Ascending aorta (tissue), 2 donors: ENCODE measurements at regions not wholly inside any gene's neighbourhood (a gene's known extent, or its start where the extent isn't known, plus 50 kb on each side); places are given as distances from the start of the nearest gene placed in this dataset.

Experiments used
- DNase-seq, 2 donors: peaks; one replicate each; pipeline ENCODE4 v3.0.0-alpha.2; 2019; ENCODE audit warnings: low spot score in 2 of 2
- H3K27ac ChIP-seq, 2 donors: fragments of 200-600 bp; sonication (generic); one replicate each; pipeline ENCODE4 v1.5.1; 2016 to 2017; ENCODE audit warnings: mild to moderate bottlenecking in 1 of 2
- H3K27me3 ChIP-seq: fragments of 200-600 bp; sonication (generic); one replicate; pipeline ENCODE4 v1.5.1; 2017
- H3K36me3 ChIP-seq, 2 donors: fragments of 200-600 bp; sonication (generic); one replicate each; pipeline ENCODE4 v1.5.1; 2016
- H3K4me1 ChIP-seq, 2 donors: fragments of 200-600 bp; sonication (generic); one replicate each; pipeline ENCODE4 v1.5.1; 2016 to 2017; ENCODE audit warnings: mild to moderate bottlenecking in 1 of 2
- H3K4me3 ChIP-seq, 2 donors: fragments of 200-600 bp; sonication (generic); one replicate each; pipeline ENCODE4 v1.5.1; 2016 to 2017; ENCODE audit warnings: mild to moderate bottlenecking in 1 of 2
- H3K9me3 ChIP-seq, 2 donors: fragments of 200-600 bp; sonication (generic); one replicate each; pipeline ENCODE4 v1.5.1; 2016
- CTCF ChIP-seq, 3 experiments: fragments of 200-600 bp in 2 of 3; fragments of 450-650 bp in 1 of 3; sonication (generic) in 2 of 3; IDR thresholded peaks; one replicate each; pipeline ENCODE4 v1.5.1; 2016 to 2019; ENCODE audit warnings: antibody characterized with exemption in 3 of 3, mild to moderate bottlenecking in 1 of 3, moderate library complexity in 1 of 3
- intact Hi-C: fragments of 100-400 bp; cut with DNase I; formaldehyde crosslinking; loops from one replicate; pipeline ENCODE4 v1.15.1; 2023

DNA sequence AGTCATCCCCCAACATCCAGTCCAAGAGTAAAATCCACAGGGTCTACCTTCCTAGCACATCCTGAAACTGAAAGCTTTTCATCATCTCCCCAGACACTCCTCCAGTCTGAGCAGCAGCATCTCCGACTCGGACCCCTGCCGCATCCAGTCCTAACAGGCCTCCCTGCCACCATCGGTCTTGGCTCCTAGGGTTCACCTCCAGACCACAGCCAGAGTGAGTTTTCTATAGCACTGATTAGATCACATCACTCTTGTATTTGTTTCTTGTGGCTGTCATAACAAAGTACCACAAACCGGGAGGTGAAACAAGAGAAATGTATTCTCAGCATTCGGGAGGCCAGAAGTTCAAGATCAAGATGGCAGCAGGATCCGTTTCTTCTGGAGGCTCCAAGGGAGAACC is 187.8 kb downstream of the TOMM20 start:
- Histone ChIP-seq H3K27me3 (no peaks in the 10 kb centered on the region), H3K4me3 (no peak overlapping the region), H3K4me1 (peaks cover 4 to 9% of the 10 kb centered on the region in 2 donors), H3K27ac (no peak overlapping the region), H3K36me3 (no peaks in the 10 kb centered on the region), H3K9me3 (no peaks in the 10 kb centered on the region)
- DNase-seq, result peak in 1 of 2 donors; percentile 35
- TF ChIP-seq CTCF (IDR thresholded peaks at IDR 0.05), result no peak
- intact Hi-C loops, result no loop called here

- peak in 1 of 2 donors; percentile 43 for DNase-seq
- no peak overlapping the region for H3K27ac ChIP-seq
- no peaks in the 10 kb centered on the region for H3K9me3 ChIP-seq
- intact Hi-C loops, result no loop called here
- H3K36me3 ChIP-seq, result no peaks in the 10 kb centered on the region
- H3K27me3 ChIP-seq, result no peaks in the 10 kb centered on the region
- H3K4me1 ChIP-seq, result peaks cover 0 to under 1% of the 10 kb centered on the region in 2 donors
- no peak for TF ChIP-seq CTCF (IDR thresholded peaks at IDR 0.05)
- H3K4me3 ChIP-seq, result no peak overlapping the region
Measured at GRCh38 chr1:234938924-234939323, 189.7 kb downstream of the TOMM20 start.

DNA sequence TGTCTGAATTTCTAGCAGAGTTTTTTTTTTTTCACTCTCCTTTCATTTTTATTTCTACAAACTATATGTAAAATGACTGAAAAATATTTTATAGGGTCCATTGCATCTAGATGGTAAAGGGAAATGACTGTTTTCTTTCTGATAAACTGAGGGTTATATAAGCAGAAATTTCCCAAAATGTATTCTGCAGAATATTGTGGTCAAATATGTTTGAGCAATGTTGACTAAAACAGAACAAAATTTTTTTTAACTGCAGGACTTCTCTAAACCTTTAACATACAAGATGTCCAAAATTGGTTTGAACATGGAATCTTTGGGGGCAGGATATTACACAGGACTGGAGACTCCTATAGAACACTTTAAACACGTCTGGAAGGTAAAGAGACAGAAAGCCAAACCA is 190.5 kb downstream of the TOMM20 start:
- H3K4me1 ChIP-seq, result peaks cover 2 to 5% of the 10 kb centered on the region in 2 donors
- DNase-seq, result no peak
- no peak for TF ChIP-seq CTCF (IDR thresholded peaks at IDR 0.05)
- no peaks in the 10 kb centered on the region for H3K36me3 ChIP-seq
- no peaks in the 10 kb centered on the region for H3K9me3 ChIP-seq
- intact Hi-C loops, result no loop called here
- no peaks in the 10 kb centered on the region for H3K27me3 ChIP-seq
- no peak overlapping the region for H3K4me3 ChIP-seq
- no peak overlapping the region for H3K27ac ChIP-seq

- H3K27me3 ChIP-seq, result no peaks in the 10 kb centered on the region
- intact Hi-C loops, result no loop called here
- no peaks in the 10 kb centered on the region for H3K9me3 ChIP-seq
- H3K4me3 ChIP-seq, result no peak overlapping the region
- TF ChIP-seq CTCF (IDR thresholded peaks at IDR 0.05), result no peak
- DNase-seq, result peak in 1 of 2 donors; percentile 8
- no peak overlapping the region for H3K27ac ChIP-seq
- peaks cover 2 to 10% of the 10 kb centered on the region in 2 donors for H3K4me1 ChIP-seq
- no peaks in the 10 kb centered on the region for H3K36me3 ChIP-seq
Measured at GRCh38 chr1:234936612-234937389, 191.8 kb downstream of the TOMM20 start.

GRCh38 chr1:234934611-234935033 is 194.0 kb downstream of the TOMM20 start:
- Histone ChIP-seq H3K4me3 (no peak overlapping the region), H3K27me3 (no peaks in the 10 kb centered on the region), H3K9me3 (no peaks in the 10 kb centered on the region), H3K27ac (no peak overlapping the region), H3K4me1 (peaks cover 2 to 10% of the 10 kb centered on the region in 2 donors), H3K36me3 (no peaks in the 10 kb centered on the region)
- intact Hi-C loops, result no loop called here
- DNase-seq, result peak in 1 of 2 donors; percentile 63
- TF ChIP-seq CTCF (IDR thresholded peaks at IDR 0.05), result no peak
